ENCODE measurements at regions not wholly inside any gene's neighbourhood (a gene's known extent, or its start where the extent isn't known, plus 50 kb on each side); places are given as distances from the start of the nearest gene placed in this dataset.

- DNase-seq (ENCODE audit: low read depth in 2 of 2): no peak
Measured at GRCh38 chr5:111676926-111677415, 80.0 kb downstream of the NREP start.

- no peak for DNase-seq (ENCODE audit: low read depth in 2 of 2)
Measured at GRCh38 chr5:111676466-111676865, 80.5 kb downstream of the NREP start.

- no peak for DNase-seq (ENCODE audit: low read depth in 2 of 2)
Measured at GRCh38 chr5:111675201-111675934, 81.6 kb downstream of the NREP start.

GRCh38 chr5:111673891-111674626 is 82.9 kb downstream of the NREP start:
- no peak for DNase-seq (ENCODE audit: low read depth in 2 of 2)

- no peak for DNase-seq (ENCODE audit: low read depth in 2 of 2)
Measured at GRCh38 chr5:111672099-111672498, 84.9 kb downstream of the NREP start.

- DNase-seq (ENCODE audit: low read depth in 2 of 2): no peak
Measured at GRCh38 chr5:111670826-111671492, 86.0 kb downstream of the NREP start.

- DNase-seq (ENCODE audit: low read depth in 2 of 2): no peak
Measured at GRCh38 chr5:111668477-111669414, 88.2 kb downstream of the NREP start.

- DNase-seq (ENCODE audit: low read depth in 2 of 2): no peak
Measured at GRCh38 chr5:111667128-111667736, 89.8 kb downstream of the NREP start.

GRCh38 chr5:111656580-111656979 is 100.4 kb downstream of the NREP start:
- no peak for DNase-seq (ENCODE audit: low read depth in 2 of 2)

- no peak for DNase-seq (ENCODE audit: low read depth in 2 of 2)
Measured at GRCh38 chr5:111655169-111655924, 101.6 kb downstream of the NREP start.

- no peak for DNase-seq (ENCODE audit: low read depth in 2 of 2)
Measured at GRCh38 chr5:111653408-111653807, 103.6 kb downstream of the NREP start.

- DNase-seq (ENCODE audit: low read depth in 2 of 2): no peak
Measured at GRCh38 chr5:111649516-111649915, 107.5 kb downstream of the NREP start.

- DNase-seq (ENCODE audit: low read depth in 2 of 2): no peak
Measured at GRCh38 chr5:111645303-111645838, 111.6 kb downstream of the NREP start.

- no peak for DNase-seq (ENCODE audit: low read depth in 2 of 2)
Measured at GRCh38 chr5:111643499-111643898, 113.5 kb downstream of the NREP start.

- DNase-seq (ENCODE audit: low read depth in 2 of 2): no peak
Measured at GRCh38 chr5:111641533-111642233, 115.3 kb downstream of the NREP start.

GRCh38 chr5:111639912-111640311 is 117.1 kb downstream of the NREP start:
- DNase-seq (ENCODE audit: low read depth in 2 of 2): no peak

- no peak for DNase-seq (ENCODE audit: low read depth in 2 of 2)
Measured at GRCh38 chr5:111636736-111637135, 120.3 kb downstream of the NREP start.

GRCh38 chr5:111635916-111636570 is 121.0 kb downstream of the NREP start:
- no peak for DNase-seq (ENCODE audit: low read depth in 2 of 2)

Data from stimulated activated CD4-positive, alpha-beta T cell treated with anti-CD3 and anti-CD28 coated beads, Interleukin-1b, Interleukin-23, amount 100 ng/mL, for 4 hours (primary cell).